WI38 (cell line): ENCODE measurements at regions not wholly inside any gene's neighbourhood (a gene's known extent, or its start where the extent isn't known, plus 50 kb on each side); places are given as distances from the start of the nearest gene placed in this dataset.
"Not testable (repeated sequence)": the region's sequence is repeated elsewhere in the genome, so short reads cannot be mapped to it uniquely, and the experiment has no call there.

Experiments
- H3K4me3 ChIP-seq: 2 replicates; pipeline ENCODE4 v1.5.1; 2011; ENCODE audit warnings: low read depth, mild to moderate bottlenecking, control low read depth, low read length

DNA sequence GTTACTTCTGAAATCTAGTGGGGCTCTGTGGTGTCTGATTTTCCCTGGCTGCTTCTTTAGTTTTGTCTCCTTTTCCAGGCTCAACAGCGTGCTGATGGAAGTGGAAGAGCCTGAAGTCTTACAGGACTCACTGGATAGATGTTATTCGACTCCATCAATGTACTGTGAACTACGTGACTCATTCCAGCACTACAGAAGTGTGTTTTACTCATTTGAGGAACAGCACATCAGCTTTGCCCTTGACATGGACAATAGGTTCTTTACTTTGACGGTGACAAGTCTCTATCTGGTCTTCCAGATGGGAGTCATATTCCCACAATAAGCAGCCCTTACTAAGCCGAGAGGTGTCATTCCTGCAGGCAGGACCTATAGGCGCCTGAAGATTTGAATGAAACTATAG, 51.1 kb downstream of the NBPF8 start:
- H3K4me3 ChIP-seq, result not testable (repeated sequence)

DNA sequence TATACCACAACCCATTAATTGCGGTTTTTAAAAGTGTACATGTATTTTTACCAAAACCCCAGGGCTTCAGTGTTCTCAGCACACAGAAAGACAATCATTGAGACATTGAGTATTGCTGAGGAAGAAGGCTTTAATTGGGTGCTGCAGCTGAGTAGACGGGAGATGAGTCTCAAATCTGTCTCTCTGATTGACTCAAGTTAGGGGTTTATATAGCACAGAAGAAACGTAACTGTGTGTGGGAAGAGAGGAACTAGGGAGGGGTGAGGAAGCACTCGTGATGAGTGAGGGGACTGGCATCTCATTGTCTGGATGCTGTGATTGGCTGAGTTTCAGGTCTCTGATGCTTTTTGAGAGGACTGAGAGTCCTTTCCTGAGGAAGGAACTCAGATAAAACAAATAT, 62.8 kb downstream of the NBPF8 start:
- not testable (repeated sequence) for H3K4me3 ChIP-seq

DNA sequence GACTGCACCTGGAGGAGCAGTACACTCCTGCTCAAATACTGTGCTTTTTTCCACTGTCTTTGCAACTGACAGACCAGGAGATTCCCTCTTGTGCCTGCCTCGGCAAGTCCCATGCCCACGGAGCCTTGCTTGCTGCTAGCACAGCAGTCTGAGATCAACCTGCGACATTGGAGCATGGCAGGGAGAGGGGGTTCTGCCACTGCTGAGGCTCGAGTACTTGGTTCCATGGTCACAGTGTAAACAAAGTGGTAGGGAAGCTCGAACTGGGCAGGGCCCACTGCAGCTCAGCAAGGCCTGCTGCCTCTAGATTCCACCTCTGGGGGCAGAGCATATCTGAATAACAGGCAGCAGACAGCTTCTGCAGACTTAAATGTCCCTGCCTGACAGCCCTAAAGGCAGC, 63.6 kb downstream of the NBPF8 start:
- not testable (repeated sequence) for H3K4me3 ChIP-seq

DNA sequence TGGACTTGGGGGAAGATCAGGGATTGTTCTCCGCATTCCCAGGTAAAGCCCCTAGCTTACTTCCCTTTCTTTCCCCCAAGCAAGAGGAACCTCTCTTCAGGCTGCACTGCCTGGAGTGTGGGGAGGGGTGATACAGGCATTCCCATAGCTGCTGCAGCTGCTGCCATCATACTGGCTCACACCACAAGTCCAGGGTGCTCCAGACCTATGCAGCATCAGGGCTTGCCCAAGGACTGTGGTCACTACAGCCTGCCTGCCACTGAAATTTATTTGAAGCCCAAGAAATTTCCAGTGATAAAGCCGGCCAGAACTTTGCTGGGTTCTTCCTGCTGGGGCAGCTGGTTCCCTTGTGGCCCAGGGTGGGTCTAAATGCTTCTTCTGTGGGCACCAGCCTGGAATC, 72.7 kb downstream of the NBPF8 start:
- not testable (repeated sequence) for H3K4me3 ChIP-seq

DNA sequence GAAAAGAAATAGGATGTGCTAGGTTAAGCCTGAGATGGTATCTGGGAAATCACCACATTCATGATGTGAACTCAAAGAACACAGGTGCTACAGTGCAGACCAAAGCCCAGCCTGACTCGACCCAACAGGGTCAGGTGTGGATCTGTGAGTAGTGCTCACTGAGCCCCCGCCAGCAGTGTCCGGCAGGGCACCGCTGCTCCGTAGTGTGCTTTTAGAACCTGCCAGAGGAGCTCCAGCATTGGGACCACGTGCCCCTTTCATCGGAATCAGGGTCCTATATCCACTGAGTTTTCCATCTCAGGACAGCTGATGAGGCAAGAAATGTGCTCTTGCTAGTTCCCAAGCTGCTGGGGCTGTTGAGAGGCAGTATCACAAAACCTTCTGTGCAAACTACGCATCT, 74.4 kb downstream of the NBPF8 start:
- H3K4me3 ChIP-seq, result not testable (repeated sequence)

DNA sequence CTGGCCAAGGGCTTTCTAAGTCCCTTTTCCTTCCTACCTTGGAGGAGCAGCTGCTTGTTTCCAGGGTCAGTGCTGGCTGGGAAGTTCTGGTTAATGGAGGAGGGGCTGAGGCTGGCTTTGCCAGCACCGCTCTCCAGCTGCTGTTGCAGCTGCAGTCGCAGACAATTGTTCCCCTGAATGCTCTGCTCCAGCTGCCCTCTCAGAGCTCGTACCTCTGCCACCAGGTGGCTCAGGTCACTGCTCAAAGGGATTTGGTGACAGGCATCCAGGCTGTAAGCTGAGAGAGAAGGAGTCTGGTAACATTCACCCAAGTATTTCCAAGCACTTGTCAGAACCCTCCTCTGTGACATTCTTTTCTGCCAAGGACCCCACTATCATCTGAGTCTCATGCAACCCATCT, 82.3 kb downstream of the NBPF8 start:
- not testable (repeated sequence) for H3K4me3 ChIP-seq

DNA sequence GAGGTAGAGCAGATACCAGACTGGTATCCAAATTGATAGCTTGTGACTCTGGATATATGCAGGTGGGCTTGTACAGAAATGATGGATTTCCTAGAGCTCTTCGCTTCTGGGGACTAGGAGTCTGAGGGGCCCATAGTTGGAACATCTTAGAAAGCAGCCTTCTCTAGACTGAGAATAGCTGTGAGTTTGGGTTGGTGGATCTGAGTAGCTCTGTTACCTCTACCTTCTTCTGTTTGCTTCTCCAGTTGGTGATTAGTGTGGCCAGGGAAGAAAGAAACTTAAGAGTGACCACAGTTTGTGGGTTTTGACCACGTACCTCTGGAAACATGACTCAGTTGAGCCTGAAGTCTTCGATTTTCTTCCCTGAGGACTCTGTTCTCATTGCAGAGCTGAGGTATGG, 88.4 kb downstream of the NBPF8 start:
- not testable (repeated sequence) for H3K4me3 ChIP-seq

DNA sequence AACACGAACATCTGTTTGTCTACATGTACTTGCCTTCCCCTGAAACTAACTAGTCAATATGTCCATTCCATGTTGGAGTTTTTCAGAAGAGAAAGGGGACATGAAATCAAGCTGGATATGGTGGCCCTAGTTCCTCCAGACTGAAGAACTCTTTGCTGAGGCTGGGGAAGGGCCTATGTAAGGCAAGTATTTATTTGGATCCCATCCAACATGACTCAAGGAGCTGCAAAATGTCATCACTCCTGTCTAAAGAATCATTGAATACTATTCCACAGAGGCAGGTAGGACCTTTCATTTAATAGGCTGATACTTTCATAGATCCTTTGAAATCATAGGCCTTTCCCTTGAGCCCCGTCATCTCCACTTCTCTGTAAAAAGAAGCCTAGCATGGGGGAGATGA, 91.5 kb downstream of the NBPF8 start:
- H3K4me3 ChIP-seq, result not testable (repeated sequence)

DNA sequence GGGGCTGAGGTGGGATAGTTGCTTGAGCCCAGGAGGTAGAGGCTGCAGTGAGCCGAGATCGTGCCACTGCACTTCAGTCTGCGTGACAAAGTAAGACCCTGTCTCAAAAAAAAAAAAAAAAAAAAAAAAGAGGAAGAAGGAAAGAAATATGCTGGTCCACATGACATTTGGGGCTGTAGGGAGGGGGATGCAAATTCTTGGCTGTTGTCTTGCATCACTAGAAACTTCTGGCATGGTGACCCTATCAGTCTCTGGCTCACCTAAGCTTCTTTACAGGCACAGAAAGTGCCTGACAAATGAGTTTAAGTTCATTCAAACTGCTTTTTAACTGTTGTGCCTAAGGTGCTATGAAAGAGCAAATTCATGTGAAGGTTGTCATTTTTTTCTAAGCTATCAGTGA, 93.5 kb downstream of the NBPF8 start:
- not testable (repeated sequence) for H3K4me3 ChIP-seq

DNA sequence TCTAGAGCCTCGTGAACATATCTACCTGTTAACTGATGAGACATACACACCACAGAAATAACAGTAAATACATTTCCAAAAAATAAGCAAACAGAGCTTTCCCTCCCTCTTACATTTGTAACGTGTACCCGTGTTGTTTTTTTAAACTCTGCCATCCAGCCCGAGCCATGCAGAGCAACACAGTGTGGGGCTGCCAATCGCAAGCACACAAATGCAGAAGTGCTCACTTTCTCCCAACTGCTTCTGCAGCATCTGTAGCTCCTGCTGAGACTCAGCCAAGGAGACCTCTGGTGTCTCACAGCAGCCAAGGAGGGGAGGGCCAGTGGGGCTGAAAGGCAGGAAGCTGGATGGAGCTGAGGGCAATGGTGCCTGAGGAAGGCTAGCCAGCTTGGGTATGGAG, 94.4 kb downstream of the NBPF8 start:
- not testable (repeated sequence) for H3K4me3 ChIP-seq

DNA sequence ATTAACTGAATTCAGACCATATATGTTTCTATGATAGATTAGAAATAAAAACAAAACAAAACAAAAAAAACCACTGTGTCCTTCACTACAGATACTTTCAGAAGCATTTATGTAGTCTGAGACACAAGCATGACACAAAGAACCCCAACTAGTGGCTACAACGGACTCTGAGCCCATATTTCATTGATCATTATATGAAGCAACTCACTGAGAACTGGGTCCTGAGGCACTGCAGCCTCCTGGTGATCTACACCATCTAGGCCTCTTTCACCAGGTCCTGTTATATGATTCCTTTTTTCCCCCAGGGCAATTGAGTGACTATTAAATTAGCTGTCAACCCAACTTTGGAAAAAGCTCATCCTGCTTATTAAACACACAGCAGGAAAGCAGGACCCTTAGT, 98.3 kb downstream of the NBPF8 start:
- not testable (repeated sequence) for H3K4me3 ChIP-seq

DNA sequence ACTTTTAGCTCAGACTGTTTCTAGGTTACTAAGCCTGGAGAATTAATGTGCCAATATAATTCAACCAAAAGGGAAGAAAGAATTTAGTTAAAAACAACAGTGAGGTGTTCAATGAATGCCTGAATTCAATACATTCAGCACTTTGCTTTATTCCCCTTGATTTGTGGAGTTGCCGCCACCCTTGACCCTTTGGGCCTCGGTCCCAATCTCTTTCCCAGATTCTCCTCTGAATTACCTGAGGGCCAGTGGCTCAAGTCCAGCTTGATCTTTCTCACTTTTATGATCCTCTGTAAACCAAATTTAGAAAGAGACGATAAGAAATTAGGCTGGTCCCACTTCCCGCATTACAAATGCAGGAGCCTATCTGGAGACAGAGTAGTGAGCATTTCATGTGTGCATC, 98.7 kb downstream of the NBPF8 start:
- not testable (repeated sequence) for H3K4me3 ChIP-seq

DNA sequence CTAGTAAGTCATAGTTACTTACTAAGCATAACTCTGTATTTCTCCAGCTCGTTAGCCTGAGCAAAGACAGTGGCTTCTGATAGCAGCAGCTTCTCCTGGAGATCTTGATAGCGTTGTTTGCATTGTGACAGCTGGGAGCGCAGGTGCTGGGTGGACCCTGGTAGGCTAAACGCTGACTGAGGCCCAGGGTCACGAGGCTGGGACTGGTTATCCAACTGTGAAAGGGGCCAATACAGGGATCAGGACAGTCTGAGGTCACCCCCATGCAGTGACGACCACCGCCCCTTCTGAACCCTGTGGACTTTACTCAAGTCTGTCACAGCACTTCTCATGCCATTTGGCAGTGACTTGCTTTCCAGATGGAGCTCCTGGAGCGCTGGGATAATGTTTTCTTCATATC, 104.4 kb downstream of the NBPF8 start:
- H3K4me3 ChIP-seq, result not testable (repeated sequence)

DNA sequence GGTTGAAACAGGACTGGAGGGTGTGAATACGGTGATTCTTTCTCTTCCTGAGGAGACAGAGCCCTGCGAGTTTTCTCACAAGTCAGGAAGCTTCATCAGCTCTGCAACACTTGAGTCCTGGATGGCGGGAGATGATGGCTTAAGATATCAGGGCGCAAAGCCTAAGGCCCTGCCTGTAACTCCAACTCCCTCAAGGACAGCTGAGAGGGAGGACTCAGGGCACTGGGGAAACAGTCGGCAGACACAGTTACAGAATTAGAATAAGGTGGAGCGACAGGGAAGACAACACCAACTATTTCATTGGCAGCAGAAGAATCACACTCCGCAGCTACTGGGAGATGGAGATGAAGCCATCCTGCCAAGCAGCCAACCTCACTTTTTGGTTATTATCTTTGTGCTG, 109.6 kb downstream of the NBPF8 start:
- H3K4me3 ChIP-seq, result not testable (repeated sequence)

DNA sequence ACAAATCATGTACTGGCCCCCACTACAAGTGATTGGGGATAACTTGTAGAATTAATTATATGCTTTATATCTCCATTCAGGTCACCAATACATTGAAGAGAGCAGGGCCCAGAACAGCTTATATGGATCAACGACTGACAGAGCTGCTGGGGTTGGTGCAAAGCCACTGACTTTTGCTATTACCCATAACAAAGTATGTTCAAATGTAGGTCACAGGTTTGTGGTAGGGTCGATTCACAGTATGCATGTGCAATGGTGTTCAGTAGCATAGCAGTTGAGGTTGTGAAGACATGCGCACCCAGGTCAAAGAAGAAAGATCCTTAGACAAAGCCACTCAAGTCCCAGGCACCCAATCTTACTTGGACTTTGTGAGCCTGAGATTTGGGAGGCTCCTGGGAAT, 110.6 kb downstream of the NBPF8 start:
- not testable (repeated sequence) for H3K4me3 ChIP-seq

DNA sequence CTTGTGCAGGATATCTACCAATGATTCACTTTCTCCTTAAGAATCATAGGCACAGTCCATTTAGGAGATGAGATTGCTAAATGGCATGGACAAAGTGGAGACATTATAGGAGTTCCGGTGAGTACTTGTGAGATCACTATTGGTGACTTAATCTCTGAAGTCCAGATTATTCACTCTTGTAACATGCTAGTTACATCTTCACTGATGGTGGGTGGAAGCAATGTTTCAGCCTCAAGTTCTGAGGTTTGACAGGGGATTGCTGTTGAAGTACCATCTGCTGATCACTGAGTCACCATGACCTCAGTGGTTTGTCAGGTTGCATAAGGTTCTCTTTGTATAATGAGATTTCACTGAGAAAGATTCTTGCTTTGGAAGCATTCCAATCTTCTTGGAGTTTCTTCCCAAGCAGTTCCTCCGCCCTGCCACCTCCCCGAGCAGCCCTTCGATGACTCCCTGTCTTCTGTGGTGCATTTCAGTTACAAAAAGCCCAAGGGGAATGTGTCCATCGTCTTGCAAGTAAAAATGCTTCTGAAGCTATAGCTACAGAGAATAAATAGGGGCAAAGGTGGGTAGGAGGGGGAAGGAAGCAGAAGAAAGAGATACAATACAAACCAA, 114.7 kb downstream of the NBPF8 start:
- H3K4me3 ChIP-seq, result not testable (repeated sequence)

DNA sequence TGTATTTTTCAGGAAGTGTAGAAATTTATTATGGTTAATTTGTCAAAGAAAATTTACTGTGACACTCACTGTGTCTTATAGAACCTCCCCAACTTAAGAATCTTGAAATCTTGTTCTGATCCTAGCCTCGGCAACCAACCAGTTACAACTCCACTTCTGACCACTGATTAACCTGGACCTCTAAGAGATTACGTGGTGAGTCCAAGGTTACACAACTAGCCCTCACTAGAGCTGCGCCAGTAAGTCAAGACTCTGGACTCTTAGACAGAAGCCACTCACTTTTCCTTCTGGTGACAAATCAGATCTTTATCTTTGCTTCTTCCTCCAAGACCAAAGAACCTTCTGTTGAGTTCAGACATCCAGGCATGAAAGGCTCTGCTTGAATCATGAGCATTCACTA, 116.6 kb downstream of the NBPF8 start:
- H3K4me3 ChIP-seq, result not testable (repeated sequence)

DNA sequence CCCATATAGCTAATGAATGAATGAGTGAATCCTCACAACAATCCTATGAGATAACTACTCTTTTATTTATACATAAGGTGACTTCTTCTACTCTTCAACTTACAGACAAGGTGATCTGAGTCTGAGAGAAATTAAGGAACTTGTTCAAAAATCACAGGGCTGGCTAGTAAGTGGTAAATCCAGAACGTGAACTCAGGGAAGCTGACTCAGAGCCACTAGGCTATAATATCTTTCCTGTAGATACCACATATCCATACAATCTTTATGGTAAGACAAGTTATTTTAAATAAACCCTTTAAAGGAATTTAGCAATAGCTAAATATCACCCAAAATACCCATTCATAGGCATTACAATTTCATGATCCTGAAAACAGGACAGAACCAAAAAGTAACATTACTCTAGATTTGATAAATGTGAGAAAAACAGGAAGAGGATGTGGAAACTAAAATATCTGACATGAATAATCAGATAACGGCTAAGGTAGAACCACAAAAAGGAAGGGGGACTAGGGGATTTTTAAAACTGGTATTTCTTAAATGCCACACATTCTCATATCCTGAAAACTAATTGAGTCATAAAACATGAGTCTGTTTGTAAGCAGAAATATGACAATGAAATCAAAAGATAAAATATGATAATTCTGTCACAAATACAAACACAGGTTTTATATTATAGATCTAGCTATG, 119.7 kb downstream of the NBPF8 start:
- not testable (repeated sequence) for H3K4me3 ChIP-seq

DNA sequence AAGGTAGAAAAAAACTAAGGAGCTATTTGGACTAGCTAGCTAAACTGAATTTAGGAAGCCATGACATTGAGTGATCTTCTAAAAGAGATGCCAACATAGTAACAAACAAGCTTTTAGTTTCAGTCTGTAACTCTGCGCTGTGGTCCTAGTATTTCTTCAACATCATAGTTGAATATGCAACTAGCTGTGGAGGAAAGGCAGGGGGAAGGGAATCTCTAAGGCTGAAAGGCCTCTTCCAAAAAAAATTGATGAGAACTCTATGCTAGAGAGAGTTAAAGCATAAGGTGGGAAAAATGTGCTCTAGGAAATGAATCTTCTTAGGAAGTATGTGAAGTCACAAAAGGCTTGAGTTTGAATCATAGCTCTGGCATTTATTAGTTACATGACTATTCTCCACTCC, 120.2 kb downstream of the NBPF8 start:
- not testable (repeated sequence) for H3K4me3 ChIP-seq

DNA sequence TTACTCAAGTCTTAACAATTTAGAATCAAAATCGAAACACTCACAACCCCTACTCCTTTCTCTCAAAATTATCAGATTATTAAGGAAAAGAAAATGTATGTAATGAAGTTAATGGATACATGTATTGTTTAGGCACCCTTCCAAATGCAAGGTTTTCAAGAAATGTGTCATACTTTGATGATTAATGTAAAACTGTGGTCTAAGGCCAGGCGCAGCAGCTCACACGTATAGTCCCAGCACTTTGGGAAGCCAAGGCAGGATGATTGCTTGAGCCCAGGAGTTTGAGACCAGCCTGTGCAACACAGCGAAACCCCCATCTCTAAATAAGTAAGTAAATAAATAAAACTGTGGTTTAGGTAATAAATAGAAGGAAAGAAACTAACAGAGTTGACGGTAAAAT, 126.6 kb downstream of the NBPF8 start:
- not testable (repeated sequence) for H3K4me3 ChIP-seq

DNA sequence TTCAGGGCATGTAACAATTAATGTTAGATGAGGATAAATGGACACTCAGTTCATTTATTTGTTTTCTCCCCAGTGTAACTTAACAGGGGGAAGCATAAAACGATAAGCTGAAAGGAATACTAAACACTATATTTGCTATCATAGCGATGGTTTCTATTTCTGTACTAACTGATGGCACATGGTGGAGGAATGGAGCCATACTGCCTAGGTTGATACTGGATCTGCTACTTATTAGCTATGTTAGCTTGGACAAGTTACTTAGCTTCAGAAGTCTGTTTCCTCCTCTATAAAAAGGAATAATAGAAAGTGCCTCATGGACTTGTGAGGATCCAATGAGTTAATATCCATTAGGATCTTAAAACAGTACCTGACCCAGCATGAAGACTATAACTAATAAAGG, 127.5 kb downstream of the NBPF8 start:
- H3K4me3 ChIP-seq, result not testable (repeated sequence)

DNA sequence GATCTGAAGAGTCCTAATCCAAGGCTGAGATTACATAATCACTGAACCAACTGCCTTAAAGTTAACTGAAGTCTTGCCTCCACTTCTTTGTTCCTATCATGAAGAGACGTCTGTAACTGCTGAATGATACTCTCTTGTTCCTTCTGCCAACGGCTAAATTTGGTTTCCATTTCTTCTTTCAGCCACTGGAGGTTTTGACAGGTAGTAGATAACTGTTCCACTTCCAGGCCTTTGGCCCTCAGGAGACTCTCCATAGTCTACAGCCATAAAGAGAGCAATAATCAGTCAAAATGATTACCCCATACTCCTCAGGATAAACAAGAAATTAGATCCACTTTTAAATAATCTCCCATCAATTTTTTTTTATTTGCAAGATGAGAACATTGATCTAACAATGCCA, 128.1 kb downstream of the NBPF8 start:
- H3K4me3 ChIP-seq, result not testable (repeated sequence)
